ENCODE measurements at regions not wholly inside any gene's neighbourhood (a gene's known extent, or its start where the extent isn't known, plus 50 kb on each side); places are given as distances from the start of the nearest gene placed in this dataset.

GRCh38 chr10:35813219-35813618 lies 171.1 kb upstream of the FZD8 start:
- TF ChIP-seq CTCF (IDR thresholded peaks at IDR 0.05; ENCODE audit: unreplicated experiment): no peak
- Mint-ChIP-seq H3K9me3 (ENCODE audit: unreplicated experiment) (no peaks in the 10 kb centered on the region), H3K27ac (ENCODE audit: unreplicated experiment) (no peak overlapping the region), H3K4me1 (ENCODE audit: unreplicated experiment) (no peaks in the 10 kb centered on the region), H3K36me3 (ENCODE audit: low read depth, unreplicated experiment) (peaks cover 4% of the 10 kb centered on the region), H3K4me3 (ENCODE audit: unreplicated experiment) (no peak overlapping the region), H3K27me3 (ENCODE audit: unreplicated experiment) (peaks cover 4% of the 10 kb centered on the region)
- no peak for DNase-seq (ENCODE audit: low spot score)

- DNase-seq (ENCODE audit: low spot score): no peak
- H3K36me3 Mint-ChIP-seq (ENCODE audit: low read depth, unreplicated experiment): peaks cover 4% of the 10 kb centered on the region
- no peak for TF ChIP-seq CTCF (IDR thresholded peaks at IDR 0.05; ENCODE audit: unreplicated experiment)
- no peaks in the 10 kb centered on the region for H3K9me3 Mint-ChIP-seq (ENCODE audit: unreplicated experiment)
- H3K27me3 Mint-ChIP-seq (ENCODE audit: unreplicated experiment): peaks cover 2% of the 10 kb centered on the region
- no peak overlapping the region for H3K27ac Mint-ChIP-seq (ENCODE audit: unreplicated experiment)
- H3K4me3 Mint-ChIP-seq (ENCODE audit: unreplicated experiment): no peak overlapping the region
- H3K4me1 Mint-ChIP-seq (ENCODE audit: unreplicated experiment): no peaks in the 10 kb centered on the region
These were observed 166.2 kb upstream of the FZD8 start for GRCh38 chr10:35808344-35808743.

GRCh38 chr10:35803046-35803445 lies 160.9 kb upstream of the FZD8 start:
- no peaks in the 10 kb centered on the region for H3K9me3 Mint-ChIP-seq (ENCODE audit: unreplicated experiment)
- no peak overlapping the region for H3K4me3 Mint-ChIP-seq (ENCODE audit: unreplicated experiment)
- H3K27me3 Mint-ChIP-seq (ENCODE audit: unreplicated experiment): no peaks in the 10 kb centered on the region
- DNase-seq (ENCODE audit: low spot score): no peak
- H3K36me3 Mint-ChIP-seq (ENCODE audit: low read depth, unreplicated experiment): no peaks in the 10 kb centered on the region
- no peaks in the 10 kb centered on the region for H3K4me1 Mint-ChIP-seq (ENCODE audit: unreplicated experiment)
- TF ChIP-seq CTCF (IDR thresholded peaks at IDR 0.05; ENCODE audit: unreplicated experiment): no peak
- no peak overlapping the region for H3K27ac Mint-ChIP-seq (ENCODE audit: unreplicated experiment)

- H3K27me3 Mint-ChIP-seq (ENCODE audit: unreplicated experiment): no peaks in the 10 kb centered on the region
- no peaks in the 10 kb centered on the region for H3K9me3 Mint-ChIP-seq (ENCODE audit: unreplicated experiment)
- no peak overlapping the region for H3K4me3 Mint-ChIP-seq (ENCODE audit: unreplicated experiment)
- TF ChIP-seq CTCF (IDR thresholded peaks at IDR 0.05; ENCODE audit: unreplicated experiment): no peak
- H3K4me1 Mint-ChIP-seq (ENCODE audit: unreplicated experiment): no peaks in the 10 kb centered on the region
- DNase-seq (ENCODE audit: low spot score): no peak
- no peaks in the 10 kb centered on the region for H3K36me3 Mint-ChIP-seq (ENCODE audit: low read depth, unreplicated experiment)
- no peak overlapping the region for H3K27ac Mint-ChIP-seq (ENCODE audit: unreplicated experiment)
These were observed 155.1 kb upstream of the FZD8 start for GRCh38 chr10:35797187-35797586.

GRCh38 chr10:35795131-35795824 lies 153.2 kb upstream of the FZD8 start:
- H3K36me3 Mint-ChIP-seq (ENCODE audit: low read depth, unreplicated experiment): no peaks in the 10 kb centered on the region
- no peaks in the 10 kb centered on the region for H3K9me3 Mint-ChIP-seq (ENCODE audit: unreplicated experiment)
- no peaks in the 10 kb centered on the region for H3K27me3 Mint-ChIP-seq (ENCODE audit: unreplicated experiment)
- DNase-seq (ENCODE audit: low spot score): no peak
- H3K4me1 Mint-ChIP-seq (ENCODE audit: unreplicated experiment): no peaks in the 10 kb centered on the region
- no peak overlapping the region for H3K4me3 Mint-ChIP-seq (ENCODE audit: unreplicated experiment)
- no peak for TF ChIP-seq CTCF (IDR thresholded peaks at IDR 0.05; ENCODE audit: unreplicated experiment)
- H3K27ac Mint-ChIP-seq (ENCODE audit: unreplicated experiment): no peak overlapping the region

All from endothelial cell (in vitro differentiated cells).